HCT116 (cell line): ENCODE measurements at regions not wholly inside any gene's neighbourhood (a gene's known extent, or its start where the extent isn't known, plus 50 kb on each side); places are given as distances from the start of the nearest gene placed in this dataset.

ENCODE experiments used
- ATAC-seq: fragments of 200-7000 bp; cut with Tn5 transposase; 2 replicates; pipeline ENCODE4 v1.9.1; 2020; ENCODE audit warnings: mild to moderate bottlenecking, moderate library complexity
- BruUV-seq: library from RNA; stranded (reverse); fragments of 400-500 nt; replicated peaks from 2 replicates; lab custom pipeline; 2021; lab: Mats Ljungman, UMichigan
- CTCF ChIA-PET: fragments of 300-600 bp; sonication (Branson Sonifier 250); formaldehyde crosslinking; loops from one replicate; lab custom pipeline; 2021; ENCODE audit warnings: antibody characterized with exemption; lab: Charles Lee
- POLR2A ChIA-PET: fragments of 300-600, 350-600 bp; sonication (Branson Sonifier 250); formaldehyde crosslinking; loops from one replicate; lab custom pipeline; 2021; ENCODE audit warnings: antibody characterized with exemption; lab: Charles Lee
- RAD21 ChIA-PET, 2 experiments: fragments of 300-600 bp; sonication (Branson Sonifier 250); formaldehyde crosslinking; loops; one replicate each; lab custom pipeline; 2023; ENCODE audit warnings: low total read pairs in 2 of 2; ENCODE audit not compliant: uncharacterized antibody in 2 of 2, unreplicated experiment in 2 of 2, low non-redundant PET in 1 of 2; lab: Charles Lee
- DNase-seq: peaks from one replicate; pipeline ENCODE4 v3.0.0-alpha.2; 2010; ENCODE audit warnings: low read depth, low spot score
- H2AFZ ChIP-seq: fragments of 200-600 bp; shearing (Covaris generic), sonication (generic); 2 replicates; pipeline ENCODE4 v1.6.1; 2017; ENCODE audit warnings: low read depth, mixed run types, mixed read lengths, antibody characterized with exemption, low read length; ENCODE audit not compliant: poor library complexity, severe bottlenecking
- H3K27ac ChIP-seq: 2 replicates; pipeline ENCODE4 v1.5.1; 2012; ENCODE audit warnings: low read depth, low read length
- H3K27me3 ChIP-seq: fragments of 200-600 bp; sonication (generic); 2 replicates; pipeline ENCODE4 v1.6.1; 2016; ENCODE audit warnings: mixed run types, low read length, mixed read lengths; ENCODE audit not compliant: insufficient read depth
- H3K36me3 ChIP-seq, 2 experiments: fragments of 200-500 bp in 1 of 2; fragments of 200-600 bp in 1 of 2; sonication (Bioruptor generic) in 1 of 2; sonication (generic) in 1 of 2; 2 replicates each; pipeline versions ENCODE4 v1.5.1 to v1.6.1; 2014 to 2016; ENCODE audit warnings: low read length in 2 of 2, inconsistent platforms in 1 of 2, mixed read lengths in 1 of 2, mixed run types in 1 of 2; ENCODE audit not compliant: insufficient read depth in 2 of 2, control insufficient read depth in 1 of 2
- H3K4me1 ChIP-seq, 2 experiments: fragments of 200-600 bp in 1 of 2; sonication (generic) in 1 of 2; 2 replicates each; pipeline versions ENCODE4 v1.5.1 to v1.6.1; 2012 to 2017; ENCODE audit warnings: low read length in 2 of 2, inconsistent platforms in 1 of 2, mild to moderate bottlenecking in 1 of 2, mixed read lengths in 1 of 2, mixed run types in 1 of 2, moderate library complexity in 1 of 2; ENCODE audit not compliant: insufficient read depth in 2 of 2, control insufficient read depth in 1 of 2
- H3K4me2 ChIP-seq: fragments of 200-600 bp; sonication (generic); 2 replicates; pipeline ENCODE4 v1.6.1; 2017; ENCODE audit warnings: mixed run types, low read length, mixed read lengths
- H3K4me3 ChIP-seq, 2 experiments: fragments of 200-600 bp in 1 of 2; sonication (generic) in 1 of 2; replicated peaks in 1 of 2; 2 replicates each; pipeline ENCODE4 v1.5.1; 2011 to 2016; ENCODE audit warnings: low read length in 2 of 2, control low read depth in 1 of 2, low read depth in 1 of 2, mild to moderate bottlenecking in 1 of 2, mixed read lengths in 1 of 2, mixed run types in 1 of 2
- H3K79me2 ChIP-seq: fragments of 200-600 bp; sonication (generic); 2 replicates; pipeline ENCODE4 v1.6.1; 2017; ENCODE audit warnings: mild to moderate bottlenecking, mixed run types, low read length, moderate library complexity, mixed read lengths; ENCODE audit not compliant: insufficient read depth
- H3K9ac ChIP-seq: fragments of 200-600 bp; sonication (generic); 2 replicates; pipeline ENCODE4 v1.6.1; 2016; ENCODE audit warnings: low read length, mixed read lengths
- H3K9me2 ChIP-seq: fragments of 200-600 bp; sonication (generic), shearing (Covaris generic); 2 replicates; pipeline ENCODE4 v1.6.1; 2017; ENCODE audit warnings: mixed run types, mild to moderate bottlenecking, moderate library complexity; ENCODE audit not compliant: insufficient read depth
- H3K9me3 ChIP-seq, 2 experiments: fragments of 200-500 bp in 1 of 2; fragments of 200-600 bp in 1 of 2; sonication (Bioruptor generic) in 1 of 2; sonication (generic) in 1 of 2; 2 replicates each; pipeline ENCODE4 v1.6.1; 2014 to 2017; ENCODE audit warnings: low read length in 2 of 2, mixed read lengths in 2 of 2, inconsistent platforms in 1 of 2, low read depth in 1 of 2, mild to moderate bottlenecking in 1 of 2, mixed run types in 1 of 2, moderate library complexity in 1 of 2; ENCODE audit not compliant: control insufficient read depth in 1 of 2, insufficient read depth in 1 of 2
- H4K20me1 ChIP-seq: fragments of 200-600 bp; sonication (generic), shearing (Covaris generic); 2 replicates; pipeline ENCODE4 v1.6.1; 2017; ENCODE audit warnings: mixed run types, mild to moderate bottlenecking, moderate library complexity; ENCODE audit not compliant: insufficient read depth
- ATF3 ChIP-seq: IDR thresholded peaks from 2 replicates; pipeline ENCODE4 v1.6.1; 2012
- CEBPB ChIP-seq: IDR thresholded peaks from 2 replicates; pipeline ENCODE4 v1.6.1; 2012; ENCODE audit warnings: low read depth
- EGR1 ChIP-seq: IDR thresholded peaks from 2 replicates; pipeline ENCODE4 v1.6.1; 2012; ENCODE audit warnings: low read depth
- FOSL1 ChIP-seq: IDR thresholded peaks from 2 replicates; pipeline ENCODE4 v1.6.1; 2012; ENCODE audit warnings: low read depth
- POLR2AphosphoS5 ChIP-seq: IDR thresholded peaks from 2 replicates; pipeline ENCODE4 v1.6.1; 2011; ENCODE audit warnings: mild to moderate bottlenecking, low read depth, low read length, moderate library complexity
- SRF ChIP-seq: IDR thresholded peaks from 2 replicates; pipeline ENCODE4 v1.6.1; 2012; ENCODE audit warnings: low read depth
- TCF7L2 ChIP-seq: IDR thresholded peaks from 2 replicates; pipeline ENCODE4 v1.7.0; 2011; ENCODE audit warnings: borderline replicate concordance, inconsistent platforms; ENCODE audit not compliant: insufficient read depth, insufficient read length; ENCODE audit errors: extremely low read depth
- intact Hi-C: fragments of 100-400 bp; cut with micrococcal nuclease; formaldehyde crosslinking; loops from 2 replicates; pipeline ENCODE4 v1.10.0; 2022

GRCh38 chr10:2128991-2129390 is 391.7 kb upstream of the ADARB2 start:
- no peak for DNase-seq
- H4K20me1 ChIP-seq: no peaks in the 10 kb centered on the region
- no peaks in the 10 kb centered on the region for H3K79me2 ChIP-seq
- H3K4me2 ChIP-seq: no peak overlapping the region
- H3K36me3 ChIP-seq: no peaks in the 10 kb centered on the region
- CTCF ChIA-PET: no interaction called here
- no peak overlapping the region for H3K27ac ChIP-seq
- no peak overlapping the region for H3K9ac ChIP-seq
- H3K9me2 ChIP-seq: no peaks in the 10 kb centered on the region
- TF ChIP-seq EGR1 (no peak), TCF7L2 (no peak), SRF (no peak), FOSL1 (no peak), CEBPB (no peak)
- no peak overlapping the region for H3K4me3 ChIP-seq
- BruUV-seq: no TSS peak
- RAD21 ChIA-PET: no interaction called here
- intact Hi-C loops: no loop called here
- H2AFZ ChIP-seq: no peak overlapping the region
- peaks cover 4 to 28% of the 10 kb centered on the region in 2 experiments; a peak in 2 of 4 replicates for H3K9me3 ChIP-seq
- H3K4me1 ChIP-seq: no peaks in the 10 kb centered on the region
- POLR2A ChIA-PET: no interaction called here
- ATAC-seq: no peak
- no peaks in the 10 kb centered on the region for H3K27me3 ChIP-seq

DNA sequence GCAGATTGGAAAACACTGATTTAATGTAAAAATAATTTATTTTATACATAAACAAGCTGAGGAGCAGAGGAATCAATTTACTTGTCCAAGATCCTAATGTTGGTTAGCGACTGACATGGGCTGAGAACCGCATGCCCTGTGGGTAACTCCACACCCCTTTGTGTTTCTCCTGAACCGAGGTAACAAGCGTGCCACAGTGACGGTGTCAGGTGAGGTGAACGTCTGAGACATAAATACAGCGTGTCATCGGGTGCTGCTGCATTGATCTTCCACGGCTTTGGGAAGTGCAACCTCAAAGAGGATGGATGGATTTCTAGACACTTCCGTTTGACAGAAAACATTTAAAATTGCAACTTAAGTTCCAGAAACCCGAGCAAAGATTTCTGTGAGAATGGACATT is 386.8 kb upstream of the ADARB2 start:
- Histone ChIP-seq H4K20me1 (no peaks in the 10 kb centered on the region), H3K27me3 (no peaks in the 10 kb centered on the region), H3K9me2 (no peaks in the 10 kb centered on the region), H3K79me2 (no peaks in the 10 kb centered on the region), H3K9me3 (peaks cover 4 to 27% of the 10 kb centered on the region in 2 experiments; a peak in 2 of 4 replicates), H3K4me2 (no peak overlapping the region), H3K9ac (no peak overlapping the region), H3K4me1 (no peaks in the 10 kb centered on the region), H3K27ac (no peak overlapping the region), H2AFZ (no peak overlapping the region), H3K4me3 (no peak overlapping the region), H3K36me3 (no peaks in the 10 kb centered on the region)
- DNase-seq (no peak), ATAC-seq (no peak)
- ChIA-PET RAD21 (no interaction called here), CTCF (no interaction called here), POLR2A (no interaction called here)
- no TSS peak for BruUV-seq
- no peak for TF ChIP-seq POLR2AphosphoS5
- TF ChIP-seq ATF3: no peak
- TF ChIP-seq TCF7L2: no peak
- intact Hi-C loops: no loop called here
